ENCODE measurements at regions not wholly inside any gene's neighbourhood (a gene's known extent, or its start where the extent isn't known, plus 50 kb on each side); places are given as distances from the start of the nearest gene placed in this dataset.

DNA sequence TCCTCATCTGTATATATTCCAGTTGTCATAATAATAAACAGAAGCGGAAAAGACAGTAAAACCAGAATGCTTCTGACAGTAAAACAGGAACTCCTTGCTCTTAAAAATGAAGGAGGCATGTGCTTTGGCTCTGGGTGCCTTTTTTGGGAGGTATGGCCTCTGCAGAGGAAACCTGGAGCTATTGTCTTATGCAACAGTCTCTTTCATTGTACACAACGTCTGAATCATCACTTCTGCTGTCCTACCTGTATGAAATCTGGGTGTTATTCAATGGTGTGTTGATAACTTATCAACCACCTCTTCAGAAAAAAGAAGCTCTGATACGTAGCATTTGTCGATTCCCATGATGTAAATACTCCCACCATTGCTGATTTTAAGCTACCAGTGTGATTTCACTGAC is 64.8 kb downstream of the CDCA7 start:
- H3K27ac Mint-ChIP-seq, result no peak overlapping the region
- H3K36me3 Mint-ChIP-seq, result no peaks in the 10 kb centered on the region
- H3K4me1 Mint-ChIP-seq, result no peaks in the 10 kb centered on the region
- peaks cover 24% of the 10 kb centered on the region for H3K27me3 Mint-ChIP-seq
- no peak overlapping the region for H3K4me3 Mint-ChIP-seq
- DNase-seq (ENCODE audit: low spot score in 2 of 2) (no peak), ATAC-seq (ENCODE audit: low read depth) (no peak)
- H3K9me3 Mint-ChIP-seq, result no peaks in the 10 kb centered on the region

- no peak for ATAC-seq (ENCODE audit: low read depth)
- Mint-ChIP-seq H3K4me3 (no peak overlapping the region), H3K27me3 (peaks cover 18% of the 10 kb centered on the region), H3K9me3 (no peaks in the 10 kb centered on the region), H3K36me3 (peaks cover 2% of the 10 kb centered on the region), H3K4me1 (no peaks in the 10 kb centered on the region), H3K27ac (no peak overlapping the region)
- no peak for DNase-seq (ENCODE audit: low spot score in 2 of 2)
Observed at GRCh38 chr2:173424886-173425285, 70.2 kb downstream of the CDCA7 start.

DNA sequence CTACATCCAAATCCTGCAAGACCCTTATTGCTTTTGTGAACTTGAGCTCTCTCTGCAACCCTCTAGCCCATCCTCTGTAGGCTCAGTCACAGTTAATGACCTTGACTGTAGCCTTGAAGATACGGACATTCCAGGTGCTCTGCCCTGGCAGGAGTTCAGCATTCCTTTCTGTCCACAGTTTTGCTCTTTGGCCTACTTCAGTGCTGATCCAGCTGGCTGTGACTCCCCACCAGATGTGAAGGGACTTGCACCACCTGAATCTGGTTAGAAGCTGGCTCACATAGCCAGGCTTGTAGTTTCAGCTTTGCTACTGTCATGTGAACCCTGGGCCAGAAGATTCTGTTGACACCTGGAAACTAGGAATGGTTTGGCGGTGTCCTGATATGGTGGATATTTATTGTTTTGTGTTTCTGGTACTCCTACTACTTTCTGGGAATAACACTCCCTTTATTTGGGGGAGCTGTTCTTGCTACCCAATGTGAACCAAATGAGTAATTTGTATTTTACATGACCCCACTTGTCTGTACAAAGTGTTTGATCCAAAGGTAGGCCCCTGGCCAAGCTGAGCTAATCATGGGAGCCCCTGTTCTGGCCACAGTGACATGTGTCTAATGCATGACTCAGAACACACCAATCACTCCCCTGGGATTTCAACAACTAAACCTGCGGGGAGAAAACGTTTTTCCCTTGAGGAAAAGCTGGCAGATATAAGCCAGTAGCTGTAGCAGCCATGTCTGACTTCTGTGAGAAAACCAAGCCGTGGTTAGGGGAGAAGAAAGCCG is 73.4 kb downstream of the CDCA7 start:
- Mint-ChIP-seq H3K4me3 (no peak overlapping the region), H3K36me3 (peaks cover 2% of the 10 kb centered on the region), H3K9me3 (no peaks in the 10 kb centered on the region), H3K27ac (no peak overlapping the region), H3K27me3 (peaks cover 11% of the 10 kb centered on the region), H3K4me1 (peaks cover 5% of the 10 kb centered on the region)
- DNase-seq (ENCODE audit: low spot score in 2 of 2), result no peak
- no peak for ATAC-seq (ENCODE audit: low read depth)

DNA sequence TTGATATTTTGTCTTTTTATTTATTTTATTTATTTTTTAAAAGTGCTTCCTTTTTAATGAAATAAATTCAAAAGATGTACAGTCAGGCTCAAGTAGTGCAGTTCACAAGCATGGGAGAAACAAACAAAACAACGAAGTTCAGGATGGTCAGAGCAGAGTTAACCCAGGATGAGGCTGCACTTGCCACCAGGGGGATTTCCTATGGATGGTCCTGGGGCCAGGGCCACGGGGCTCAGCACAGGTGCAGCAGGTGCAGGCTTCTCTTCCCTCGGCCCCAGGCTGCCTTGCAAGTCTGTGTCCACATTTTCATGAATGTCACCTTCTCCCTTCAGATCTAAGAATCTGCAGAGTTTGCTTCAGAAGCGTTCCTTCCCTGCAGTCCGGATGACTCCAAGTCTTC is 76.5 kb downstream of the CDCA7 start:
- ATAC-seq (ENCODE audit: low read depth) (no peak), DNase-seq (ENCODE audit: low spot score in 2 of 2) (no peak)
- H3K4me3 Mint-ChIP-seq, result no peak overlapping the region
- H3K36me3 Mint-ChIP-seq, result peaks cover 2% of the 10 kb centered on the region
- H3K27ac Mint-ChIP-seq, result no peak overlapping the region
- peaks cover 5% of the 10 kb centered on the region for H3K4me1 Mint-ChIP-seq
- no peaks in the 10 kb centered on the region for H3K9me3 Mint-ChIP-seq
- peaks cover 13% of the 10 kb centered on the region for H3K27me3 Mint-ChIP-seq

GRCh38 chr2:173432049-173432754 is 77.5 kb downstream of the CDCA7 start:
- Mint-ChIP-seq H3K27ac (no peak overlapping the region), H3K9me3 (no peaks in the 10 kb centered on the region), H3K27me3 (peaks cover 13% of the 10 kb centered on the region), H3K36me3 (peaks cover 2% of the 10 kb centered on the region), H3K4me1 (peaks cover 5% of the 10 kb centered on the region), H3K4me3 (no peak overlapping the region)
- DNase-seq (ENCODE audit: low spot score in 2 of 2) (no peak), ATAC-seq (ENCODE audit: low read depth) (no peak)

- Mint-ChIP-seq H3K27ac (no peak overlapping the region), H3K27me3 (peaks cover 9% of the 10 kb centered on the region), H3K36me3 (no peaks in the 10 kb centered on the region), H3K4me3 (no peak overlapping the region), H3K4me1 (peaks cover 5% of the 10 kb centered on the region), H3K9me3 (no peaks in the 10 kb centered on the region)
- ATAC-seq (ENCODE audit: low read depth), result no peak
- DNase-seq (ENCODE audit: low spot score in 2 of 2), result no peak
Observed at GRCh38 chr2:173434762-173435569, 80.3 kb downstream of the CDCA7 start.

- ATAC-seq (ENCODE audit: low read depth) (no peak), DNase-seq (ENCODE audit: low spot score in 2 of 2) (no peak)
- no peaks in the 10 kb centered on the region for H3K9me3 Mint-ChIP-seq
- no peaks in the 10 kb centered on the region for H3K36me3 Mint-ChIP-seq
- H3K4me1 Mint-ChIP-seq, result peaks cover 5% of the 10 kb centered on the region
- no peak overlapping the region for H3K4me3 Mint-ChIP-seq
- H3K27ac Mint-ChIP-seq, result no peak overlapping the region
- H3K27me3 Mint-ChIP-seq, result peaks cover 6% of the 10 kb centered on the region
Observed at GRCh38 chr2:173435574-173435973, 80.9 kb downstream of the CDCA7 start.

DNA sequence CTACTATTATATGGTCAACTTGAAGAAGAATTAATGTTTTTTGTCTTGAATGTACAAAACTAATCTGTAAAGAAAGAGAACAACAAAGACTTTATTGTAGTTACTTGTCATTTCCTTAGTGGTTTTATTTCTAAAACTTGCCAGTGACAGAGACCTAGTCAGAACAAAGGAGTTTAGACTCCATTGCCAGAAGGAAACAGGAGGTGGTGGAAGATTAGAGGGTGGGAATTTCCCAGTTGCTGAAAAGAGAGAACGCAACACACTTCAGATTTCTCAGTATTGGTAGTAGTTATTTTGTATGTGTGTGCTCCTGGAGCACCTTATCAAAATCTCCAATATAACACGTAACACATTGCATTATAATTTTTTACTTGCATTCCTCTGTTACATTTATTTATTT is 81.4 kb downstream of the CDCA7 start:
- H3K36me3 Mint-ChIP-seq, result no peaks in the 10 kb centered on the region
- H3K27me3 Mint-ChIP-seq, result peaks cover 4% of the 10 kb centered on the region
- no peak for ATAC-seq (ENCODE audit: low read depth)
- peaks cover 5% of the 10 kb centered on the region for H3K4me1 Mint-ChIP-seq
- no peak overlapping the region for H3K27ac Mint-ChIP-seq
- no peaks in the 10 kb centered on the region for H3K9me3 Mint-ChIP-seq
- no peak for DNase-seq (ENCODE audit: low spot score in 2 of 2)
- H3K4me3 Mint-ChIP-seq, result no peak overlapping the region

DNA sequence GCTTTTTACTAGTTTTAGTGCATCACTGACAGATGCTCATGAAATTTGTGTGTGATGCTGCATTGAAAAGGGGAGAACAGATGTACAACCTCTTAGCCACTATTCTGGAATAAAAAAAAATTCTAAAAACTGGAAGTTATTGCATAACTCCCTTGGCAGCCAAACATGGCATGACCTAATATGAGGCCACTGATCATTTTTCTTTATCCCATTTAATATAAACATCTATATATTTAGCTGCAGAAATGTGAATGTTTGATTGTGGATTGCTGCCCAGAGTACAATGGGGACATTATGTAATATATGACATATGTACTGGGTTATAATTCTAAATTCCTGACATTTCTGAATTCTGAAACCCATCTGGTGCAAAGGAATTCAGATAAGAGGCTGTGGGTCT is 86.5 kb downstream of the CDCA7 start:
- DNase-seq (ENCODE audit: low spot score in 2 of 2) (no peak), ATAC-seq (ENCODE audit: low read depth) (no peak)
- H3K4me3 Mint-ChIP-seq, result no peak overlapping the region
- no peaks in the 10 kb centered on the region for H3K9me3 Mint-ChIP-seq
- H3K27ac Mint-ChIP-seq, result no peak overlapping the region
- H3K27me3 Mint-ChIP-seq, result no peaks in the 10 kb centered on the region
- H3K4me1 Mint-ChIP-seq, result no peaks in the 10 kb centered on the region
- H3K36me3 Mint-ChIP-seq, result no peaks in the 10 kb centered on the region

DNA sequence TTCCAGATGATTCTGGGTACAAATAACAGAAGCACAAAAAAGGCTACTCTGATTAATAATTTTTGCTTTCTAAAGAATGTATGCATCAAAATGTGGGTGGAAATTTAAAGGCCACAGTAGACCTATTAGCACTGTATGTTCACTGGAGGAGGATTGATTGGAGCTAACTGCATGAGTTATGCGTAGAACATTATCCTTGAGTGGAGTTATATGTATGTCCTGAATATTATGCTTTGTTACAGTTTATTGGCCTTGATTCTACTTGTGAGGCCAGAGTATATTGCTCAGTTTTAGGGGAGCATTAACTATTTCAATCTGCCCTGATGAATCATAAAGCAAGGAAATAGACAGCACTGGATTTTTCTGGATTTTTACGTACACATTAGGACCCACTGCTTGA is 87.9 kb downstream of the CDCA7 start:
- H3K4me1 Mint-ChIP-seq, result no peaks in the 10 kb centered on the region
- H3K27ac Mint-ChIP-seq, result no peak overlapping the region
- H3K9me3 Mint-ChIP-seq, result no peaks in the 10 kb centered on the region
- H3K27me3 Mint-ChIP-seq, result no peaks in the 10 kb centered on the region
- ATAC-seq (ENCODE audit: low read depth) (no peak), DNase-seq (ENCODE audit: low spot score in 2 of 2) (no peak)
- H3K36me3 Mint-ChIP-seq, result no peaks in the 10 kb centered on the region
- no peak overlapping the region for H3K4me3 Mint-ChIP-seq

DNA sequence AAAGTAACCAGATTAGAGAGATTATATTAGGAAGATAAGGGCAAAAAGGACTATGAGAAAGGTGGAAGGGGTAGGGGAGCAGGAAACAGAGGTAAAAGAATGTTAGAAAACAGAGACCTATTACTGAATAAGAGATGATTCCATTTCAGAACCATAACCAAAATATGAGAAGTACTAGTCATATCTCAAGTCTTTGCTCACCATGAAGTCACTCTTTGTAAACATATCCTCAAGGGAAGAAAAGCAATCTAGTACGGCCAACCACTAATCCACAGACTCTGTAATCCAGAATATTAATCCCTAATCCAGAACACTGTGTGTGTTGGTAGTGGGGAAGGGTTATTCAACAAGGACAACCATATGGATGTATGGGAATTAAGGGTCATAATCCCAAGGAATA is 92.0 kb downstream of the CDCA7 start:
- Mint-ChIP-seq H3K4me1 (peaks cover 6% of the 10 kb centered on the region), H3K4me3 (no peak overlapping the region), H3K27me3 (peaks cover 1% of the 10 kb centered on the region), H3K27ac (no peak overlapping the region), H3K9me3 (peaks cover 1% of the 10 kb centered on the region), H3K36me3 (no peaks in the 10 kb centered on the region)
- DNase-seq (ENCODE audit: low spot score in 2 of 2) (no peak), ATAC-seq (ENCODE audit: low read depth) (no peak)

DNA sequence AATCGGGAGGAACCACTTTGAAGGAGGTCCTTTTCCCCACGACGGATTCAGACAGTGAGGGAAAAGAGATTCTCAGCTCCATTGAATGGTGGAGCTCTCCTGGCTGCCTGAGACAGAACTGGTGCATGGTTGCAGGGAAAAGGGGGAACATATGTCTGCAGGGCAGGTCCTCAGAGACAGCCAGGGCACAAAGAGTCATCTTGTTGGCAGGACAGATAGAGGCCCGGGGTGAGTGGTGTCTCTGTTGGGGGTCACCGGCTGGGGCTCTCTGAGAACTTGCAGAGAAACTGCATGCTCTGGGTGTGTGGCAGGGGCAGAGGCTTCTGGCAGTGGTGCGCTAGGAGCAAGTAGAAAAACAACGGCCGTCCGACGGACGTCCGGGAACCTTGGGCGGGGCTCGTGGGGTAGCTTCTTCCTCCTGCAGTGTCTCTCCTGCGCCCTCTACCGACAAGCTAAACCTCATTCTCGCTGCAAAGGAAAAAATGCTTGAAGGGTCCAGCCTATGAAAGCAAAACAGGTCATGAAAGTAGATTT is 94.3 kb downstream of the CDCA7 start:
- peak; percentile 70 for ATAC-seq (ENCODE audit: low read depth)
- DNase-seq (ENCODE audit: low spot score in 2 of 2), result peak; percentile 40 to 49
- Mint-ChIP-seq H3K36me3 (no peaks in the 10 kb centered on the region), H3K4me3 (peak overlapping the region; percentile 66), H3K4me1 (peaks cover 6% of the 10 kb centered on the region), H3K9me3 (peaks cover 1% of the 10 kb centered on the region), H3K27me3 (peaks cover 5% of the 10 kb centered on the region), H3K27ac (no peak overlapping the region)

- H3K27ac Mint-ChIP-seq, result no peak overlapping the region
- H3K36me3 Mint-ChIP-seq, result no peaks in the 10 kb centered on the region
- H3K4me1 Mint-ChIP-seq, result peaks cover 6% of the 10 kb centered on the region
- H3K9me3 Mint-ChIP-seq, result peaks cover 1% of the 10 kb centered on the region
- ATAC-seq (ENCODE audit: low read depth), result peak; percentile 37
- H3K27me3 Mint-ChIP-seq, result peaks cover 9% of the 10 kb centered on the region
- H3K4me3 Mint-ChIP-seq, result no peak overlapping the region
- no peak for DNase-seq (ENCODE audit: low spot score in 2 of 2)
Observed at GRCh38 chr2:173451118-173451517, 96.4 kb downstream of the CDCA7 start.

DNA sequence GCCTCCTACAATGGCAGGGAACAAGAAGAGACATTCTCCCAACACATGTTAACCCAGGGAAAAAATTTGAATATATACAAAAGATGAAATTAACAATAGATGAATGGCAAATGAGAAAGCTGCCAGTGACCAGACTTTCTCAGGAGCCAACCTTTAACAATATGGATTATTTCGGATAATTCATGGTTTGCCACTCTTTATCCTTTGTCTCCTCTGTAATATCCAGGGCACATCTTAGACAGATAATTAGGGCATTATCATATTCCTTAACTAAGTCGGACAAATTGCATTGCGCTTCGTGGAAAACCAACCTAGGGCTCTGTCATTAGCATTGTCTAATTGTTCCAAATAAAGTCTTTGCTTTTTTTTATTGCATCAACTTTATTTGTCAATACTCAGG is 97.3 kb downstream of the CDCA7 start:
- Mint-ChIP-seq H3K27me3 (peaks cover 9% of the 10 kb centered on the region), H3K9me3 (peaks cover 1% of the 10 kb centered on the region), H3K4me1 (peaks cover 6% of the 10 kb centered on the region), H3K27ac (no peak overlapping the region), H3K4me3 (no peak overlapping the region), H3K36me3 (no peaks in the 10 kb centered on the region)
- DNase-seq (ENCODE audit: low spot score in 2 of 2), result no peak
- ATAC-seq (ENCODE audit: low read depth), result no peak
